HG02571 (cell line): ENCODE measurements at regions not wholly inside any gene's neighbourhood (a gene's known extent, or its start where the extent isn't known, plus 50 kb on each side); places are given as distances from the start of the nearest gene placed in this dataset.
"Not testable (repeated sequence)": the region's sequence is repeated elsewhere in the genome, so short reads cannot be mapped to it uniquely, and the experiment has no call there.

Experiments used
- ATAC-seq: cut with Tn5 transposase; IDR thresholded peaks from one replicate; pipeline ENCODE4 v1.9.1; 2021; ENCODE audit warnings: mild to moderate bottlenecking, moderate library complexity; ENCODE audit not compliant: unreplicated experiment

DNA sequence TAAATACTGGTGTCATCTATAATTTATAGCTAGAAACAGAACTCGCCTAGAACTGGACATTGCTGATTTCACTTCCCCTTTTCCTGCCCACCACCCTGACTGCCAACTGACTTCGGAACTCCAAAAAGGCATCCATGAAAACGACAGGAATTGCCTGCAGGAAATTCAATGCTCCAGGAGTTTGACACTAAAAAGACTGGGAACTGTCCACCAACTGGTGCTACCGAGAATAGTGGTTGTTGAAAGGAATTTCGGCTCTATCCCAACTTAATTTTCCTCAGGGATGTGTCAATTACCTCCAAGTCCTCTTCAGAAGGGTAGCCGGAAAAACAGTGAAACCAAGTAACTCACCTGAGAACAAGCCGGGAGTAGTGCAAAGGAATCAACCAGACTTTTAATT, 440.0 kb downstream of the PRELID2 start:
- ATAC-seq, result not testable (repeated sequence)

DNA sequence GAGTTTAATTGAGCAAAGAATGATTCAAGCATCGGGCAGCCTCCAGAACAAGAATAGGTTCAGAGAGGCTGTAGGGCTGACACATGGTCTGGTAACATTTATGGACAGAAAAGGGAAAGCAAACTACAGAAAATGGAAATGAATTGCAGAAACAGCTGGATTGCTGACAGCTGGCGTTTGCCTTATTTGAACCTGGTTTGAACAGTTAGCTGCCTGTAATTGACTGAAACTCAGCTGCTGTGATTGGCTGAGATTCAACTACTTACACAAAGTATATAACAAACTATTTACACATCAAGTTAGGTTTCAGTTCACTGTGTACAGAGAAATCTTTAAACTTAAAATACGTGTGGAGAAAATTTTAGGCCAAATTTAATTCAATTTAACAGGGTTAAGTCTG, 441.7 kb downstream of the PRELID2 start:
- ATAC-seq, result no peak

DNA sequence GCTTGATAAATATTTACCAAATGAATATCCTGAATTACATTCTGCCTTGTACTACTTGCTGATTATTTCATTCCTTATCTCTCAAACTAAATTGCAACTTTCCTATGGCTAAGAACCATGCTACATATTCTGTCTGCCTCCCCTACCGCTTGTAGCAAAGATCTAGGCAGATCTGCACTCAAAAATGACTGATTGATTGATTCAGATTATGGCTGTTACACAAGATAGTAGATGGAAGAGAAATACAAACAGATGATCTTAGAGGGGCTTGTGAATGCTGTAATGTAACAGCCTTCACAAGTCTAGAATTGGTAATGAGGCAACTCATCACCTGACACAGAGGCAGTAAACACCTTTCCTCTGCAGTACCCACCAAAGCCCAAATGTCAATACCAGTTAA, 446.1 kb downstream of the PRELID2 start:
- no peak for ATAC-seq

DNA sequence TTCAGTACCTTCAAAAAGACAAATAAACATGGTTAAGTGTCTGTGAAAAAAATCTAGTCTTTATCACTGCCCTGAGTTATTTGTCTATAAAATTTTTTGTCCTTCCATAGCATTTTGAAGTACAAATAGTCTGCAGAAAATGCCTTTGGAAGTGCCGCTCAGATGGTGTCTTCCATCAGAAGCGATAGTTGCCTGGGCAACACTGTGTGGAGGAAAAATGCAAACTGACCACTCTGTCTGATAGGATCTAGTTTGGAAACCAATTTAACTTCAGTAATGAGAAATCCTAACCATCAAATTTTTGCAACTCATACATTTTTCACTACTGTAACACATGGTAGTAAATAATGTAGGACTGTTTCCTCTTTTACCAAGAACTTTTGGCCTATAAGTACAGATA, 449.9 kb downstream of the PRELID2 start:
- ATAC-seq, result no peak

DNA sequence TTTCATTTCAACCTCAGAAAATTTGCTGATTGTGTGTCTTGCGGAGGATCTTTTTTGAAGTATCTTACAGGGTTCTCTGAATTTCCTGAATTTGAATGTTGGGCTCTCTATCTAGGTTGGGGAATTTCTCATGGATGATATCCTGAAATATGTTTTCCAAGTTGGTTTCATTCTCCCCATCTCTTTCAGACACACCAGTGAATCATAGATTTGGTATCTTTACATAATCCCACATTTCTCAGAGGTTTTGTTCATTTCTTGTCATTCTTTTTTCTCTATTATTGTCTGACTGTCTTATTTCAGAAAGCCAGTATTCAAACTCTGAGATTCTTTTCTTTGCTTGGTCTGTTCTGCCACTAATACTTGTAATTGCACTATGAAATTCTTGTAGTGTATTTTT, 456.9 kb downstream of the PRELID2 start:
- ATAC-seq, result no peak

DNA sequence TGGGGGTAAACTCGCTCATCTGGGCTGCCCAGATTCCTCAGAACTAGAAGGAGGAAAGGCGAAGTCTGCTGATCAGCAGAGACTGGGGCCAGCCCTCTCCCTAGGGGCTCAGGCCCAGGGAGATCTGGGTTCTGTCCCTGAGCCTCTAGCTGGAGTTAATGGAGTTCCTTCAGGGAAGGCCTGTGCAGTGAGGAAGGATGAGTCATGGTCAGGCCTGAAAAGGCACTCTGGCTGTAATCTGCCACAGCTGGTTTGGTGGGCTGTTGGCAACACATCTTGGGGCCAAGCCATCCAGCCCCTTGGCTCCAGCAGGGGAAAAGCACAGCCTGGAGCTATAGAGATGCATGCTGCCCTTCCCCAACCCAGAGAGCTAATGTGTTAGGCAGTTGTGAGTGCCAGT, 459.6 kb downstream of the PRELID2 start:
- ATAC-seq, result no peak

DNA sequence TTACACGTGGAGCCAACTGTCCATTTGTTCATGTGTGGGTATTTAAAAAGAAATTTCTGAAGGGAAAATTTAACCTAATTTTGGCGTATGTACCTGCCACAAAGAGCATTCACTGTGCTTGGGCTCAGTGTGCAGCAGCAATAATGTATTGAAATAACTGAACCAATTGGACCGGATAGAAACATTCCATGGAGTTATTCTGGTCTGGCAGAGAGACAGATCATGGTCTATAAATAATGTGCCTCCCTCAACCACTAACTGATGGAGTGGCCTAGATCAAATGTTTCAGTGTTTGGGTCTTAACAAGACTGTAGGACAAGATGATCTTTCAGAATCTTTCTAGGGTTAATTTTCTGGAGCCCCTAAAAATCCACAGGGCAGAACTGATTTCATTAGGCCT, 469.7 kb downstream of the PRELID2 start:
- no peak for ATAC-seq

DNA sequence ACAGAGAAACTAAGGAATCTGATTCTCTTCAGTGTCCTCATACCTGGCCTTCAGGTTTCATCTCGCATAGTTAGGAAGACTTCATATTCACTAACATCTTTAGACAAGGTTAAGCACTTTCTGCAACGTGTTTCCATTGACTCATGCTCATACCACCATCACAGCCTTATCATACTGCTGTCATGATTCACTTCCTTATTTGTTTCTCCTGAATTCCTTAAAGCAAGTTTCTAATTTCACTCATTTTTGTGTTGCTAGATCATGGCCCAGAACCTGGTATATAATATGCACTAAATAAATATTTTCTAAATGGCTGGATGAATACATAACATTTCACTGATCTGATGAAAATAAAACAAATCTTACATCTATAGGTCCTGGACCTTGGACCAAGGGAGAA, 472.9 kb downstream of the PRELID2 start:
- ATAC-seq, result no peak

DNA sequence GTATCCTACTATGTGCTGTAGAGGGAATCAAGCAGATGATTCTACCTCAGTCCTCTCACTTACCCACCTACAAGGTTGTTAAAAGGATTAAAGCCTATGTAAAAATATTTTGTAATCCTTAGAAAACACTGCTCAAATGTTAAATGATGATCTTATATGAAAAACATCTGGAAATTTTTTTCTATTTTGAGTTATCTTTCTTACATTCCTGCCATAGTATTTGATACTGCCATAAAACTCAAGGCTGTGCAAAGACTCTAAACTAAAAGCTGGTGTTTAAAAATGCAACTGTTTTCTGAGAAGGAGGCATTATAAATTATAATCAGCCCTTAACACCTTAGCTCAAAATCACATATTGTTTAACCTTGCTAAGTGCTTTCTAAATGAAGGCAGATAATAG, 474.2 kb downstream of the PRELID2 start:
- no peak for ATAC-seq

DNA sequence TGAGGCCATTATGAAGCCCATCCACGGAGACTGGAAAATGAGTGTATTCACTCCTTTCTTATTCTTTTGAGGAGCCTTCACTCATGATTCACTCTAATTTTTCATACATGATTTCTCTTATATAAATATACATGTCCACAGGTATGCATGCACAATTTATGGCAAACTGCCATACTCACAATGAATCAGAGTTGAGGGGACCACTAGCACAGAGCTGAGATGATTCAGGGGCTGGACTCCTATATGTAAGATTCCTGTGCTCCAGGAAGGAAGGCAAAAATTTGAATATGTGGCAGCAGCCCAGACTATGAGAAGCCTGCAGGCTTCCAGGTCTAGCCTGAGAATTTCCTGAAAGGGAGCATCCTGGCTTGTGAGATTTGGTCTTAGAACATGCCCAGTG, 484.6 kb downstream of the PRELID2 start:
- no peak for ATAC-seq

DNA sequence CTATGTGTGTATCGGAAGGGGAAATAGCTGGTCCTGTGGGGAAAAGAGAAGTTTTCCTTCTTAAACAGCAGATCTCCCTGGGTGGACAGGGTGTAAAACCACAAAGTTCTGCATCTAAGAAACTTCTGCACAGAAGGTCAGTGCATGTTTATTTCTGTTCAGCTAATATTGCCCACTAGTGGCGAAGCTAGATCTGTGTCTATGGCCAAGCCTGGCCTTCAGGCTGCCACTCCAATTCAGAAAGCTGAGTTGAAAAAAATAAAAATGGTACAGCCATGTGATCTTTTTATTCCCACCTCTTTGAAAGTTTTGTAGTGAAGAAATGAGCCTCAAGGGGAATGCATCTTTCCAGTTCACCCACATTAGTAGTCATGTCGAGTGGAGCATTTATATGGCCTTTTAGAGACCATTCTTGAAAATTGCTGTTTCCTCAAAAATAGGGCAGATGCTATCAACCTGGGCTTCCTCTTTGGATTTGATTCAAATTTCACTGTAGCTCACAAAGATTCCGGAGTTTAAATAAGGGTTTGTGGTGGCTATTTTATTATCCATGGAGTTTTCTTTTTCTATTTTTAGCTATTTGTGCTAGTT, 488.0 kb downstream of the PRELID2 start:
- ATAC-seq, result no peak

DNA sequence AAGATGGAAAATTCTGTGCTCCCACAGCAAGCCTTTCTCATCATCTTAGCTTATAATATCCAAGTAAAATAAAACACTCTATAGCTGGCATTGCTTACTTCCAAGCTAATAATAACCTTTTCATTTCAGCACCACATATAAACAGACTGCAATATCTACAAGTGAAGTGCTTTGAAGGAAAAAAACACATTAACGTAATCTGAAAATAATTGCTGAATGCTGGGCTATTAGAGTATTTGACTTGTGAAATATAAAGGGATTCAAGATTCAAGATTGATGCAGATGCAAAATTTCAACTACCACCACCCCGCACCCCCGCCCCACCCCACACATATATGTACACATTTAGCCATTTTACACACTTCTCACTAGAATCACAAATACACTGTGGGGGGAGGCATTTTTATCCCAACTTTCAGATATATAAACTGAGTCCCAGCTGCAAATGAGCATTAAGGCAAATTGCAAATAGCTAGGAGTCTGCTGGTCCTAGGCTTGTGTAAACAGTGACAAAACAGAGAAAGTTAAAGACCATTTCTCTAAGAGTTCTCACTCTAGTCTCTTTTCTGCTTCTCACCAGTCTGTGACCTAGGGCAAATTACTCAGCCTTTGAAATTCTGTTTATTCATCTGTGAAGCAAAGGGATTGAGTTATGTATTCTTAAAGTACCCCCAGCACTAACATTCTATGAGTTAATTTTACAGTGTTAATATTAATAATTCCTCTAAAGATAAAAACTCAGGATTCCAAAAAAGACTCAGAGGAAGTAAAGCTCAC, 489.4 kb downstream of the PRELID2 start:
- no peak for ATAC-seq

DNA sequence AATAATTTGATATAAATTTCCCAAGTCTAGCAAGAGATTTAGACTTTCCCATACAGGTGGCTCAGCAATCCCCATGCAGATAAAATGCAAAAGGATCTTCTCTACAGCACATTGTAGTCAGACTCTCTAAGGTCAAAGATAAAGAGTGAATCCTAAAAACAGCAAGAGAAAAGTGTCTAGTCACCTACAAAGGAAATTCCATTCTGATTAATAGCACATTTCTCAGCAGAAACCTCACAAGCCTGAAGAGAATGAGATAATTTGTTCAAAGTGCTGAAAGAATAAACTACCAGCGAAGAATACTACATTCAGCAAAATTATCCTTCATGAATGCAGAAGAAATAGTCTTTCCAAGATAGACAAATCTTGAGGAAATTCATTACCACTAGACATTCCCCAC, 493.3 kb downstream of the PRELID2 start:
- ATAC-seq, result no peak

DNA sequence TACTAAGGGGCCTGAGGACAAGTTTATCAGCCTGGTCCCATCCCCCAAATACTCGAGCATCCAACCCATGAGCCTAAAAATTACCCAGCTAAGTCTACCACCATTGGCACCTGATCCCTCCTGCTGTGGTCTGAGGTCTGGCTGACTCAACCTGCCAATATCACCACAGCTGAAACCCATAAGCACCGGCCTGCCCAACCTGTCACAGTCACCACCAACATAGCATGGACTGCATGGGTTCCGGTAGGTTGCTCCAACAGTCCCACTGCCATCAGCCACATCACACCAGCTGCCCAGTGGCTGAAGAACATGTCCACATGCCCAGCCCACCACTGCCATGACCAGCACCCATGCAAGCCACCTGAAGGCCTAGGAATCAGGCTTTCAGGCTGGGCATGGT, 495.0 kb downstream of the PRELID2 start:
- ATAC-seq, result no peak

DNA sequence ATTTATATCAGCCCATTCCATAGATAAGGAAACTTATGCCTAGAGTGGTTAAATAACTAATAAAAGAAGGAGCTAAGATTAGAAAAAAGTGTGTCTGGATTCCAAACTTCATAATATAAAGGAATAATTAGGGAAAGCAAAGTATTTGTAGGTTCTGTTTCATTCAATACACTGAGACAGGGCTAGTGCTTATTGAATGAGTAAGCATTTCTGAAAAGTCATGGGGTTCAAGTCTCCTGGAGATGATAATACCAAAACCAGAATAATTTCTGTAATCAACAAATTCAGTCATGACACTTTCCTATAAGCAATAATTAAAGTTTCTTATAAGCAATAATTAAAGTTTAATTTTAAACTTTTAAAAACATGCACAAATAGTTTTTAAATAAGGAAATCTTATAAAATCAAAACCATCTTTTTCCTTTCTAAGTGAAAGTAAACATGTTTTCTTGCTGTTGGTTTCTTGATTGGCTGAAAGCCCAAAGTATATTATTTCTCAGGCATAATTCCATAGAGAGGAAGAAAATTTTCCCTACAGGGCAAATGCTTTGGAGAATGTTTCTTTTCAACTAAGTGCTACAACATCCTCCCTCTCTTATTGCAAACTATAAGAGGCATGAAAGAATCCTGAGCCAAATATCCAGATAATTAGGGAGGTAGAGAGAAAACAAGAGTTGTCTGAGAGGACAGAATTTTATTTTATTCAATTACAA, 510.2 kb downstream of the PRELID2 start:
- no peak for ATAC-seq

DNA sequence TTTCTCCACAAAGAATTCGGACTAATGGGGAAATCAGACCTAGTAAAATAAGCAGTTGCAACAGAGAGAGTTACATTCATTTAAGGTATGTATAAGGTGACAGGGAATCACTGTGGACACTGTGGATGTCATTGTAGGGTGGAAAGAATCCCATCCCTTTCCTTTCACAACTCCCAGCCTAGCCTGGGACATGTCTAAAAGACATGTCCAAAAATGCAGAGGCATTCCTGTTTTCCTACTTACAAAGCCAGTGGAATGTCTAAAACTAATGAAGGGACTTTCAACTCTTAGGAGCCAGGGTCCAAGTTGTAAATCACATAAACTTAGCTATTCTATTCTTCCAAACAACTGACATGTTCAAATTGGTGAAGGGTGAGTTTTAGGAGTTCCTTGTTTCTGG, 511.0 kb downstream of the PRELID2 start:
- ATAC-seq, result no peak

DNA sequence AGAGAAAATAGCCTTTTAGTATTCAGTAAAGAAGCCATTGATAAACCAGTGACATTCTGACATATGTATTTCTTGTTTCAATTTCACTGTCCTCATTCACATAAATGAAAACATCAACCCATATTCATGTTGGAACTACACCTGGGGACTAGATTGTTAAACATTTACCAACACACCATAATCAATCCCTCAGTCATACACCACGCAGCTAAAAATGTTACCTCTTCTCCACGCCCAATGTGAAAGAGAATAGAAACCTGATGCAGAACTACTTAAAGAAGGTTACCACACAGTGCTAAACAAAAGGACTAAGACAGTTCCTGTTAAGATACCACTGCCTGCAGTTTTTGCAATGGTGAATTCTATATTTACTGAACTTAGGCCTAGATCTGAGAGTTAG, 518.9 kb downstream of the PRELID2 start:
- peak; percentile 56 for ATAC-seq

DNA sequence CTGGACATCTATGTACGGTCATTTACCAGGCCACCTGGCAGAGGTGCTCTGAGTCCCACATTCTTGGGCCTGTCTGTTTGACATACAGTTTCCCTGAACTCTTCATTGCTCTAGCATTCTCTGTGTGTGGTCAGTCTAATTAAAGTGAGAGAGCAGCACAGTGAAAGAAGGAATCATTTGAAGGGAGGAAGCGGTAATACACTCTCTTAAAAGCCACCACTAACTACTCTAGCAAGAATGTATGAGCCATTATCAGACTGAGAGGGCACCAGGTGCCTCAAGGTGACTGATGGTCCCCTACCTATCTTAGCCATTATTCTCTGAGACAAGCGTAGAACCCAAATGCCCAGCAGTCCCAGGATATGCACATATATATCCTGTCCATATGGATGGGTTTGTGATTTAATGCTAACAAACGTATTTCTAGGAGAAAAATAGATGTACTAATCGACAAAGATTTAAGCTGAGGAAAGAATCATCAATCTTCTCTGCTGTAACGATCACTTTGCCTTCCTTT, 527.2 kb downstream of the PRELID2 start:
- ATAC-seq, result no peak

DNA sequence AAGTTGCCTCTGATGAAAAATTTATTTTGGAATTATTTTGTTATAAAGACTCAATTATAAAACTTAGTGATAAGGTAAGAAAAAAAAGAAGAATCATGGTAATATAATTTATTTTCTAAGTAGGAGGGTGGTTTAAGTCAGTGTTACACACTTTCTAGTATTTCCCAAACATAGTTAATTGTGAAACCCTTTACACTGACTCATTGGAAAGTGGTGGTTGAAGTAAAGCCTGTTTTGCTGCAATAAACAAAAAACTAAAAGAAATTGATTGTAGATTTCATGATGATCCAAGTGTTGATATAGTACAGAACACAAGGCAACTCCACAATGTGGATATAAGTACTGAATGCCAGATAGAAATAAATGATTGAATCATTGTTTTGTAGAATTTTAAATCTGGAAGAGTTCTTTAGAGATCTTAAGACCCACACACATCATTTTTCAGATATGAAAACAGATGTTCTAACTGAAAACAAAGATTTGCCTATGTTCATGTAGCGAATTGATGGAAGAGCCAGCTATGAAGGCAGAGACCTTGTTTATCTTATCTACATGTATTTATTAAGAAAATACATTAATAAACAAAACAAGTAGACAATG, 539.8 kb downstream of the PRELID2 start:
- no peak for ATAC-seq

DNA sequence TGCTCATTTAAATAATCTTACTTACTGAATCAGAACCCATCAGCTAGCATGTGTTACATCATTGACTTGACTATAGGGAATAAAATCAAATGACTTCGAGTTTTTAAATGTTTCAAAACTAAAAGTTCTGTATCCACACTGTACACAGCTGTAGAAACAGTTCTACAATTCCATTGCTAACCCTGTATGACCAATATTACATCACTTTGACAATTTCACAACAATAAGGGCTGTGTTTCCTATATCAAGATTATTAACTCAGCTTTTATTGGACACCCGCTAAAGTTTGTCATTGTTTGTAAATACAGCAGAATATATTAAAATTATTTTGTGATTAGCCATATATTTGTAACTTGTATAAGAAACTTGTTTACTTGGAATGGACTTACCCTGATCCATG, 540.8 kb downstream of the PRELID2 start:
- no peak for ATAC-seq

DNA sequence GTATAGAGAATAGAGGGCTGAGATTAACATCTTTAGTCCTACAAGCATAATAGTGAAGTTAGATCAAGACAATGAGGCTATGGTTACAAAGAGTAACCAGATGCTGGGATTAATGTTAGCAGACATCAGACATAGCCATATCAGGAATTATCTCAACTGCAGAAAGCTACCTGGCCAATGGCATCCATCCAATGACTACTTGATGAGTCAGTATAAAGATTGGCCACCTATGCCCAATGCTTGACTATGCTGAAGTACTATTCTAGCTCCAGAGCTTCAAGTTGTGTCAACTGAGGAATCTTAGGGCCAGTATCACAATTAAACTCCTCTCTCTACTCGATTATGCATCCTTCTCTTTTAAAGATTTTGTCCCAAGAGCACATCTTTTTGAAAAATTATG, 541.4 kb downstream of the PRELID2 start:
- no peak for ATAC-seq

DNA sequence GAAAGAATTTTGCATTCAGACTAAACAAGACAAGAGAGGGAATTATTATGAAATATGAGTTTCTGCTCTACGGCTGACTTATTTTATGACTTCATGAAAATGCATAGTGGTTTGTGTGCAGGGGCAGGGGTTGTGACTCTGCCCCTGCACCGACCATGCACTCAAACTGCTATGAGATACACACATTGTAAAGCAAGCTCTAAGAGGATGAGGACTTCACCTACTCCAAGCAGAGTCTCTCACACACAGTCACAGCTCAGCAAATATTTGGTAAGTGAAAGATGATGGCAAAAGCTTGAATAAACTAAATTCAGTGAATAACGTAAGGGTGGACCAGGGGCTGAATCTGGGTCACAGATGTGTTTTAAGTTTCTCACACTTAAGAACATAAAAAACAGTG, 542.9 kb downstream of the PRELID2 start:
- ATAC-seq, result no peak
